NCI-H128 (cell line): ENCODE measurements at regions not wholly inside any gene's neighbourhood (a gene's known extent, or its start where the extent isn't known, plus 50 kb on each side); places are given as distances from the start of the nearest gene placed in this dataset.
"Not testable (repeated sequence)": the region's sequence is repeated elsewhere in the genome, so short reads cannot be mapped to it uniquely, and the experiment has no call there.

Source experiments
- DNase-seq: peaks from one replicate; lab custom pipeline; 2025; ENCODE audit not compliant: unreplicated experiment; lab: John Stamatoyannopoulos, UW

- DNase-seq, result no peak
Observed at GRCh38 chr22:22697377-22698117, 53.1 kb downstream of the GGTLC2 start.

- DNase-seq, result no peak
Observed at GRCh38 chr22:22698263-22698750, 53.9 kb downstream of the GGTLC2 start.

- DNase-seq, result no peak
Observed at GRCh38 chr22:22700631-22701030, 56.2 kb downstream of the GGTLC2 start.

GRCh38 chr22:22701557-22701956, 57.1 kb downstream of the GGTLC2 start:
- not testable (repeated sequence) for DNase-seq

- DNase-seq, result no peak
Observed at GRCh38 chr22:22702237-22703202, 58.1 kb downstream of the GGTLC2 start.

GRCh38 chr22:22703203-22703570, 58.8 kb downstream of the GGTLC2 start:
- DNase-seq, result no peak

GRCh38 chr22:22703715-22704114, 59.3 kb downstream of the GGTLC2 start:
- DNase-seq, result no peak

- DNase-seq, result no peak
Observed at GRCh38 chr22:22704156-22704946, 59.9 kb downstream of the GGTLC2 start.

- no peak for DNase-seq
Observed at GRCh38 chr22:22705328-22706100, 61.1 kb downstream of the GGTLC2 start.

GRCh38 chr22:22706253-22706915, 62.0 kb downstream of the GGTLC2 start:
- DNase-seq, result no peak

- DNase-seq, result no peak
Observed at GRCh38 chr22:22709719-22710445, 65.5 kb downstream of the GGTLC2 start.

- DNase-seq, result no peak
Observed at GRCh38 chr22:22710719-22711531, 66.5 kb downstream of the GGTLC2 start.

- no peak for DNase-seq
Observed at GRCh38 chr22:22711532-22711913, 67.1 kb downstream of the GGTLC2 start.

- DNase-seq, result no peak
Observed at GRCh38 chr22:22712092-22712658, 67.8 kb downstream of the GGTLC2 start.

GRCh38 chr22:22712666-22713365, 68.4 kb downstream of the GGTLC2 start:
- DNase-seq, result no peak

- DNase-seq, result no peak
Observed at GRCh38 chr22:22713416-22713815, 69.0 kb downstream of the GGTLC2 start.

GRCh38 chr22:22714600-22715335, 70.4 kb downstream of the GGTLC2 start:
- no peak for DNase-seq
